A673 (cell line): ENCODE measurements at regions not wholly inside any gene's neighbourhood (a gene's known extent, or its start where the extent isn't known, plus 50 kb on each side); places are given as distances from the start of the nearest gene placed in this dataset.

ENCODE experiments used
- BruUV-seq: library from RNA; stranded (reverse); fragments of 400-500 nt; replicated peaks from 2 replicates; lab custom pipeline; 2021; lab: Mats Ljungman, UMichigan
- CTCF ChIA-PET: fragments of 300-600 bp; sonication (Branson Sonifier 250); formaldehyde crosslinking; loops from one replicate; lab custom pipeline; 2022; ENCODE audit warnings: antibody characterized with exemption; lab: Charles Lee
- POLR2A ChIA-PET: fragments of 300-600 bp; sonication (Branson Sonifier 250); formaldehyde crosslinking; loops from one replicate; lab custom pipeline; 2022; ENCODE audit warnings: antibody characterized with exemption; ENCODE audit not compliant: low non-redundant PET; lab: Charles Lee
- DNase-seq: peaks from one replicate; pipeline ENCODE4 v3.0.0-alpha.2; 2015; ENCODE audit warnings: low spot score
- H3K27ac ChIP-seq: fragments of 200-600 bp; sonication (generic); 2 replicates; pipeline ENCODE4 v1.5.1; 2016; ENCODE audit warnings: mixed run types, low read depth, mild to moderate bottlenecking, mixed read lengths, antibody characterized with exemption, low read length; ENCODE audit not compliant: poor library complexity, severe bottlenecking
- H3K27me3 ChIP-seq: fragments of 200-600 bp; sonication (generic); replicated peaks from 2 replicates; pipeline ENCODE4 v1.6.1; 2017; ENCODE audit warnings: mixed run types, low read depth, mild to moderate bottlenecking, mixed read lengths, antibody characterized with exemption, low read length; ENCODE audit not compliant: insufficient read depth, poor library complexity
- H3K36me3 ChIP-seq: fragments of 200-600 bp; sonication (generic); 2 replicates; pipeline ENCODE4 v1.6.1; 2016; ENCODE audit warnings: mixed run types, mild to moderate bottlenecking, mixed read lengths, antibody characterized with exemption, low read length; ENCODE audit not compliant: insufficient read depth, poor library complexity, severe bottlenecking
- H3K4me1 ChIP-seq: fragments of 200-600 bp; sonication (generic); 2 replicates; pipeline ENCODE4 v1.6.1; 2017; ENCODE audit warnings: mixed run types, mild to moderate bottlenecking, mixed read lengths, antibody characterized with exemption, low read length; ENCODE audit not compliant: insufficient read depth, poor library complexity, severe bottlenecking
- H3K4me3 ChIP-seq: fragments of 200-600 bp; sonication (generic); 2 replicates; pipeline ENCODE4 v1.5.1; 2016; ENCODE audit warnings: low read depth, mixed run types, mild to moderate bottlenecking, mixed read lengths, low read length; ENCODE audit not compliant: poor library complexity, severe bottlenecking
- H3K9me3 ChIP-seq: fragments of 200-600 bp; sonication (generic); 2 replicates; pipeline ENCODE4 v1.6.1; 2016; ENCODE audit warnings: mixed run types, low read depth, mild to moderate bottlenecking, mixed read lengths, antibody characterized with exemption, low read length; ENCODE audit not compliant: poor library complexity, severe bottlenecking
- EZH2 ChIP-seq: fragments of 200-600 bp; sonication (generic); IDR thresholded peaks from 2 replicates; pipeline ENCODE4 v1.6.1; 2017; ENCODE audit warnings: borderline replicate concordance, low read depth, mild to moderate bottlenecking, mixed read lengths, antibody characterized with exemption, low read length; ENCODE audit not compliant: poor library complexity, severe bottlenecking
- intact Hi-C: fragments of 100-400 bp; cut with micrococcal nuclease; formaldehyde crosslinking; loops from one replicate; pipeline ENCODE4 v1.10.0; 2022; ENCODE audit not compliant: unreplicated experiment
- TF ChIP-seq, protein P1 (sequence below): fragments of 300-800, 200-600 bp; sonication (generic); conservative IDR thresholded peaks from 2 replicates; pipeline ENCODE4 v1.5.1; 2017; ENCODE audit warnings: low read depth, mild to moderate bottlenecking, antibody characterized with exemption, low read length, moderate library complexity, mixed read lengths

DNA sequence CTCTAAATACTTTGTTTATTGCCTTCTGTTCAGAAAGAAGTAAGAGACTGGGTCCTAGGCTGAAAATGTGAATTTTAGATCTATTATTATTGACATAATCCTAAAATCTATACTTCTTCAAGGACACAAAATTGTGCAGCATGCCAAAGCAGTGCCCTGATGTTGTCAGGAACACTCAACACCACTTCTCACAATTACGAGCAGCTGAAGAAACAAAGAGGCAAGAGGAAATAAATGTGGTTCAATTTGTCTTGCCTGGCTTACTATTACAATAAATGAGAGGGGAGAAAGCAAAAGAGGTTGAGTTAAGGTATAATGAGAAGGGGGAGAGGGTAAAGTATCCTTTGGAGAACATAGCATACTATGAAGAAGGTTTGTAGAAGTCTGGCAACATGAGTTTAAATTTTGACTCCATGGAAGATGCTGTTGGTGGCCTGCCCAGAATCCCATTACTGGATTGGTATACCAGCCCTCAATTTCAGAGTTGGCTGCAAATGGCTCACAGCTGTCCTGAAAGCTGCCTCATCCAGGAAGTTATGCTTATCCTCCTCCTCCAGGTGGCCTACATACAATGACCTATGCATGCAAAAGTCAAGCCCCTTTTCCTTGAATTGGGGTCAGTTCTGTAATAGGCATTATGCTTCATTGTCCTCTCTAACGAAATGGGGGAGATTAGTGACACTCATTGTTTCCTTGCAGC, 274.6 kb upstream of the SMIM30 start:
- BruUV-seq: no TSS peak
- CTCF ChIA-PET: no interaction called here
- intact Hi-C loops: no loop called here

DNA sequence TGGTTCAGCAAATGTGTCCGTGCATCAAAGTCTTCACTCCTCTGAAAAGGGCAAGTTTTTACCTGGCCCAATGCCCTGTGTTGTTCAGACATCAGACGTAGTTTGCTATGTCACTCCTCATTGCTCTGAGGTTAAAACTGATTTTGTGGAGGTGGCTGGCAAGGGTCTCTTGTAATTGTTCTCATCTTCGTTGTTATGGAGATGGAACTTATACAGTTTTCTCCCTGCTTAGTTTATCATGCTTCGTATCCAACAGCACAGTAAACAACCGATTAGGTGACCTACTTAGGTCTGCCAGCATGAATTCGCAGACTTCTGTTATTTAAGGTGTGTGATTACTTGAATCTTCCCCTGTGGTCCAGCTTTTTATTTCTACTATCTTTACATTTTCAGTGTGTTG, 274.1 kb upstream of the SMIM30 start:
- POLR2A ChIA-PET: no interaction called here
- no TSS peak for BruUV-seq
- TF ChIP-seq EZH2: no peak
- TF ChIP-seq, protein P1, sequence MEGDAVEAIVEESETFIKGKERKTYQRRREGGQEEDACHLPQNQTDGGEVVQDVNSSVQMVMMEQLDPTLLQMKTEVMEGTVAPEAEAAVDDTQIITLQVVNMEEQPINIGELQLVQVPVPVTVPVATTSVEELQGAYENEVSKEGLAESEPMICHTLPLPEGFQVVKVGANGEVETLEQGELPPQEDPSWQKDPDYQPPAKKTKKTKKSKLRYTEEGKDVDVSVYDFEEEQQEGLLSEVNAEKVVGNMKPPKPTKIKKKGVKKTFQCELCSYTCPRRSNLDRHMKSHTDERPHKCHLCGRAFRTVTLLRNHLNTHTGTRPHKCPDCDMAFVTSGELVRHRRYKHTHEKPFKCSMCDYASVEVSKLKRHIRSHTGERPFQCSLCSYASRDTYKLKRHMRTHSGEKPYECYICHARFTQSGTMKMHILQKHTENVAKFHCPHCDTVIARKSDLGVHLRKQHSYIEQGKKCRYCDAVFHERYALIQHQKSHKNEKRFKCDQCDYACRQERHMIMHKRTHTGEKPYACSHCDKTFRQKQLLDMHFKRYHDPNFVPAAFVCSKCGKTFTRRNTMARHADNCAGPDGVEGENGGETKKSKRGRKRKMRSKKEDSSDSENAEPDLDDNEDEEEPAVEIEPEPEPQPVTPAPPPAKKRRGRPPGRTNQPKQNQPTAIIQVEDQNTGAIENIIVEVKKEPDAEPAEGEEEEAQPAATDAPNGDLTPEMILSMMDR: no peak
- Histone ChIP-seq H3K27me3 (no peaks in the 10 kb centered on the region), H3K4me1 (no peaks in the 10 kb centered on the region), H3K27ac (no peak overlapping the region), H3K36me3 (no peaks in the 10 kb centered on the region), H3K4me3 (no peak overlapping the region), H3K9me3 (peaks cover 3% of the 10 kb centered on the region)
- intact Hi-C loops: no loop called here
- CTCF ChIA-PET: no interaction called here
- DNase-seq: no peak

More for the DNA sequence above, 274.6 kb upstream of the SMIM30 start:
- no peak overlapping the region for H3K4me3 ChIP-seq
- TF ChIP-seq, protein P1: no peak
- TF ChIP-seq EZH2: no peak
- no peak for DNase-seq
- H3K27me3 ChIP-seq: no peaks in the 10 kb centered on the region
- H3K27ac ChIP-seq: no peak overlapping the region
- no peaks in the 10 kb centered on the region for H3K36me3 ChIP-seq
- no peaks in the 10 kb centered on the region for H3K4me1 ChIP-seq
- peaks cover 3% of the 10 kb centered on the region for H3K9me3 ChIP-seq
- POLR2A ChIA-PET: no interaction called here

DNA sequence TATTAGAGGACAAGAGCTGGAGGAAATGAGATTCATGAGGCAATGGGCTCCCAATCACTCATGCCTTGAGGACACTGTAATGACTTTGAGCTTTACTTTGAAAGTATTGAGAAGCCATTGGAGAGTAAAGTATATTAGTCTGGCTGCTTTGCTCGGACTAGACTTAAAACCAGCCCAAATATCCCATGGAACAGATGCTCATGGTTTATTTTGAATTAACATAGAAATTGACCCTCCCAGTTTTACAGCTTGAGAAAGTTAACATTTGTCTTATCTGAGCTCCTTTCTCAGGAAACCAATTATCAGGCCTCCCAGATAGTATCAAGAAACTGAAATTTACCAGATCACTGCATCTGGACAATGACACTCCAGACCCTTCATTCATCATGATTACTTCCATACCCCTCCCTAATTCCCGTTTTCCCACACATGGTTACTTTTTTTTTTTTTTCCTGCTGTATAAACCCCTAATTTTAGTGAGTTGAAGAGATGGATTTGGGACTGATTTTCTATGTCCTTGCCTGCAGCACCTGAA, 270.8 kb upstream of the SMIM30 start:
- intact Hi-C loops: no loop called here
- ChIA-PET POLR2A (no interaction called here), CTCF (no interaction called here)
- H3K36me3 ChIP-seq: no peaks in the 10 kb centered on the region
- peaks cover 3% of the 10 kb centered on the region for H3K9me3 ChIP-seq
- H3K27ac ChIP-seq: no peak overlapping the region
- H3K4me3 ChIP-seq: no peak overlapping the region
- H3K4me1 ChIP-seq: no peaks in the 10 kb centered on the region
- DNase-seq: no peak
- TF ChIP-seq, protein P1: no peak
- no peak for TF ChIP-seq EZH2
- H3K27me3 ChIP-seq: no peaks in the 10 kb centered on the region
- BruUV-seq: no TSS peak
